WTC11 (cell line): ENCODE measurements at regions not wholly inside any gene's neighbourhood (a gene's known extent, or its start where the extent isn't known, plus 50 kb on each side); places are given as distances from the start of the nearest gene placed in this dataset.

Source experiments
- ESRRA ChIP-seq: sonication (generic); formaldehyde crosslinking; IDR thresholded peaks from 2 replicates; pipeline ENCODE4 v1.8.1; 2022; ENCODE audit warnings: mild to moderate bottlenecking, missing genetic modification reagents, borderline replicate concordance
- ZBTB21 ChIP-seq: sonication (generic); formaldehyde crosslinking; IDR thresholded peaks from 2 replicates; pipeline ENCODE4 v1.8.1; 2023; ENCODE audit warnings: mild to moderate bottlenecking, missing genetic modification reagents, borderline replicate concordance
- ZNF138 ChIP-seq: sonication (generic); formaldehyde crosslinking; conservative IDR thresholded peaks from 2 replicates; pipeline ENCODE4 v1.8.1; 2022; ENCODE audit warnings: mild to moderate bottlenecking, moderate library complexity, missing genetic modification reagents
- TF ChIP-seq, protein P1 (sequence below): fragments of 200-600 bp; IDR thresholded peaks from 2 replicates; pipeline ENCODE4 v1.8.0; 2022; ENCODE audit warnings: antibody characterized with exemption

DNA sequence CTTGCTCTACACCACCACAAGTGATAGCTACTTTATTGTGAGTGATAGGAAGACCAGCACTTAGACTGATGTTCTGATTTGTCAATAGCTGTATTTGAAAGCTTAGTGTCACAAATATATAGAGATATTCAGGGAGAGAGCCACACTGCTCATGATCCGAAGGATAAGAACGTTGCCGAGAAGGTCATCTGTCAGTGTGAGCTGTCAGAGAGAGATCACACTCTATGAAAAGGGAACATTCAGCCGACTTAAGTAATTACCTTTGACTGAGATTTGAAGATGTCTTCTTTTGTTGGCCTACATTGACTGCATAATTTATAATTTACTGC, 322.6 kb downstream of the TFEC start:
- TF ChIP-seq ZBTB21 (CRISPR knock-in tag) = no peak
- TF ChIP-seq ZNF138 = no peak
- TF ChIP-seq, protein P1, sequence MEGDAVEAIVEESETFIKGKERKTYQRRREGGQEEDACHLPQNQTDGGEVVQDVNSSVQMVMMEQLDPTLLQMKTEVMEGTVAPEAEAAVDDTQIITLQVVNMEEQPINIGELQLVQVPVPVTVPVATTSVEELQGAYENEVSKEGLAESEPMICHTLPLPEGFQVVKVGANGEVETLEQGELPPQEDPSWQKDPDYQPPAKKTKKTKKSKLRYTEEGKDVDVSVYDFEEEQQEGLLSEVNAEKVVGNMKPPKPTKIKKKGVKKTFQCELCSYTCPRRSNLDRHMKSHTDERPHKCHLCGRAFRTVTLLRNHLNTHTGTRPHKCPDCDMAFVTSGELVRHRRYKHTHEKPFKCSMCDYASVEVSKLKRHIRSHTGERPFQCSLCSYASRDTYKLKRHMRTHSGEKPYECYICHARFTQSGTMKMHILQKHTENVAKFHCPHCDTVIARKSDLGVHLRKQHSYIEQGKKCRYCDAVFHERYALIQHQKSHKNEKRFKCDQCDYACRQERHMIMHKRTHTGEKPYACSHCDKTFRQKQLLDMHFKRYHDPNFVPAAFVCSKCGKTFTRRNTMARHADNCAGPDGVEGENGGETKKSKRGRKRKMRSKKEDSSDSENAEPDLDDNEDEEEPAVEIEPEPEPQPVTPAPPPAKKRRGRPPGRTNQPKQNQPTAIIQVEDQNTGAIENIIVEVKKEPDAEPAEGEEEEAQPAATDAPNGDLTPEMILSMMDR = no peak
- no peak for TF ChIP-seq ESRRA (CRISPR knock-in tag)
